H1 (cell line): ENCODE measurements at regions not wholly inside any gene's neighbourhood (a gene's known extent, or its start where the extent isn't known, plus 50 kb on each side); places are given as distances from the start of the nearest gene placed in this dataset.

Experiments
- POLR2A ChIP-seq, 2 experiments: IDR thresholded peaks; 1 replicate in 1 of 2; 2 replicates in 1 of 2; pipeline ENCODE4 v1.6.1; 2011; ENCODE audit warnings: low read depth in 2 of 2, low read length in 2 of 2, mild to moderate bottlenecking in 2 of 2; ENCODE audit errors: control extremely low read depth in 1 of 2

DNA sequence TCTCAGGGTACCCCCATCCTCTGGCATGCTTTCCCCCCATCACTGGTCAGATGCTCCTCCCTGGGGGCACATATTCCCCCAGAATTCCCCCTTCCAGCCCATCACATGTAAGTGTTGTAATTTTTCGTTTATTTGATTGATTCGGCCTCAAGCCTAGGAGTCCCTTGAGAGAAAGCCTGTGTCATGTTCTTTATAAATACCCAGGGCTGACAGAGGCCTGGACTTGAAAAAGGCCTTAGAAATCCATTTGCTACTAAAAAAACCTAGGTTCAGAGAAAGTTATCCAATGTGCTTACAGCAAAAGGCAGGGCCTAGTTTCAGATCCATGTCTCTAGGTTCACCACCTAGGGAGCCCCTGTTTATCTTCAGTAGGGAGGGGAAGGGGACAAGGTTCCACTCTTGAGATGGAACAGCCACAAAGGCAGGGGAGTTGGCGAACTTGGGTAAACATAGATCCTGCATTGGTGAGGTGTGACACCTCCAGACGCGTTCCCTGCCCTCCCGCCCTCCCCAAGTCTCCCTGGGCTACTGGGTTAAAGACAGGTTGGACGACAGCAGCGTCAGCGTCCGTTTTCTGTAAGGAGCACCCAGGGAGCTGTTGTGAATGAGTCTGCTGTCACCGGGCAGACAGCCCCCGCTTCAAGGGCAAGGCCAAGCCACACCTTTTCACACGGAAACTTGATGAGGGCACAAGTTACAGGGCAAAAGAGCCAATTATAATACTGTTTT lies 147.8 kb downstream of the EN1 start (continued):
- no peak for TF ChIP-seq POLR2A (IDR thresholded peaks at IDR 0.05; ENCODE audit: control extremely low read depth in 1 of 2, low read depth in 2 of 2, low read length in 2 of 2)
